Spleen (tissue), 7 donors: ENCODE measurements at regions not wholly inside any gene's neighbourhood (a gene's known extent, or its start where the extent isn't known, plus 50 kb on each side); places are given as distances from the start of the nearest gene placed in this dataset.
"Not testable (repeated sequence)": the region's sequence is repeated elsewhere in the genome, so short reads cannot be mapped to it uniquely, and the experiment has no call there.

ENCODE experiments used
- CTCF ChIP-seq, 11 experiments: fragments of 200-600 bp in 7 of 11; fragments of 450-650 bp in 4 of 11; sonication (generic) in 4 of 11; IDR thresholded peaks in 8 of 11; conservative IDR thresholded peaks in 3 of 11; 1 replicate in 7 of 11; 2 replicates in 4 of 11; pipeline versions ENCODE4 v1.4.0 to v1.8.0; 2016 to 2021; ENCODE audit warnings: antibody characterized with exemption in 11 of 11, inconsistent platforms in 4 of 11, mild to moderate bottlenecking in 1 of 11
- POLR2A ChIP-seq, 3 donors: fragments of 450-650 bp; IDR thresholded peaks; one replicate each; pipeline ENCODE4 v1.5.1; 2017; ENCODE audit warnings: antibody characterized with exemption in 3 of 3, mild to moderate bottlenecking in 1 of 3
- donor health status: DM: no; HTN: no; CAD: no; lungs with moderate emphysema.
- donor health status: DM: no; HTN: no; CAD: no.
- donor health status: DM: no; HTN: no; CAD: no.

- TF ChIP-seq CTCF (IDR thresholded peaks at IDR 0.05 in 8 of 11, conservative IDR thresholded peaks at IDR 0.05 in 3 of 11); POLR2A (IDR thresholded peaks at IDR 0.05): not testable (repeated sequence)
Measured at GRCh38 chr12:131278451-131279115, 324.9 kb downstream of the ADGRD1 start.
